HG03280 (cell line): ENCODE measurements at regions not wholly inside any gene's neighbourhood (a gene's known extent, or its start where the extent isn't known, plus 50 kb on each side); places are given as distances from the start of the nearest gene placed in this dataset.
A peak's percentile ranks its signal among the peaks of the same experiment; 100 is the strongest.
"Not testable (repeated sequence)": the region's sequence is repeated elsewhere in the genome, so short reads cannot be mapped to it uniquely, and the experiment has no call there.

Experiments
- ATAC-seq: cut with Tn5 transposase; IDR thresholded peaks from one replicate; pipeline ENCODE4 v1.9.1; 2021; ENCODE audit warnings: mild to moderate bottlenecking, moderate library complexity; ENCODE audit not compliant: unreplicated experiment

DNA sequence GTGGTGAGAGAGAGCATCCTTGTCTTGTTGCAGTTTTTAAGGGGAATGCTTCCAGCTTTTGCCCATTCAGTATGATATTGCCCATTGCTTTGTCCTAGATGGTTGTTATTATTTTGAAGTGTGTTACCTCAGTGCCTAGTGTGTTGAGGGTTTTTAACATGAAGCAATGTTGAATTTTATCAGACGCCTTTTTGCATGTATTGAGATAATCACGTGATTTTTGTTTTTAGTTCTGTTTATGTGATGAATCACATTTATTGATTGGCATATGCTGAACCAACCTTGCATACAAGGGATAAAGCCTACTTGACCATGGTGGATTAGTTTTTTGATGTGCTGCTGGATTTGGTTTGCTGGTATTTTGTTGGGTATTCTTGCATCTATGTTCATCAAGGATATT, 302.3 kb upstream of the G2E3 start:
- ATAC-seq = no peak

GRCh38 chr14:30257946-30258661, 300.9 kb upstream of the G2E3 start:
- no peak for ATAC-seq

- no peak for ATAC-seq
Measured at GRCh38 chr14:30260833-30261607, 297.9 kb upstream of the G2E3 start.

- ATAC-seq = no peak
Measured at GRCh38 chr14:30264161-30264560, 294.8 kb upstream of the G2E3 start.

DNA sequence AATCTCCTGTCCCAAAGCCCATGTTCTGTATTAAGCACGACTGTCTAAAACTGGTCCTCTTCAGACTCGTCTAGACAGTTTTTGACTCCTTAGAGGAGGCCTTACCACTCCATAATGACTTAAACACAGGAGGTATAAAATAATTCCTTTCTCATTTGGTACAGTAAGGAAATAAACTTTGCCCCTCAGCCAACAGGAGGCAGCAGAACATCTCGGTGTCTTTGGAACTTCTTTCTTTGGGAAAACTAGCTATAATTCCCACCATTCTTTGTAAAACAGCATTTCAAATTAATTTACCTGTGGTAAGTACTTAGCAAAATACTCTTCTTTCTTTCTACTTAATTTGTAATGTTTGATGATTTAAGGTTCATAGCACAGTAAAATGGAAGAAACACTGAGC, 292.7 kb upstream of the G2E3 start:
- ATAC-seq = no peak

- ATAC-seq = no peak
Measured at GRCh38 chr14:30267141-30267540, 291.8 kb upstream of the G2E3 start.

DNA sequence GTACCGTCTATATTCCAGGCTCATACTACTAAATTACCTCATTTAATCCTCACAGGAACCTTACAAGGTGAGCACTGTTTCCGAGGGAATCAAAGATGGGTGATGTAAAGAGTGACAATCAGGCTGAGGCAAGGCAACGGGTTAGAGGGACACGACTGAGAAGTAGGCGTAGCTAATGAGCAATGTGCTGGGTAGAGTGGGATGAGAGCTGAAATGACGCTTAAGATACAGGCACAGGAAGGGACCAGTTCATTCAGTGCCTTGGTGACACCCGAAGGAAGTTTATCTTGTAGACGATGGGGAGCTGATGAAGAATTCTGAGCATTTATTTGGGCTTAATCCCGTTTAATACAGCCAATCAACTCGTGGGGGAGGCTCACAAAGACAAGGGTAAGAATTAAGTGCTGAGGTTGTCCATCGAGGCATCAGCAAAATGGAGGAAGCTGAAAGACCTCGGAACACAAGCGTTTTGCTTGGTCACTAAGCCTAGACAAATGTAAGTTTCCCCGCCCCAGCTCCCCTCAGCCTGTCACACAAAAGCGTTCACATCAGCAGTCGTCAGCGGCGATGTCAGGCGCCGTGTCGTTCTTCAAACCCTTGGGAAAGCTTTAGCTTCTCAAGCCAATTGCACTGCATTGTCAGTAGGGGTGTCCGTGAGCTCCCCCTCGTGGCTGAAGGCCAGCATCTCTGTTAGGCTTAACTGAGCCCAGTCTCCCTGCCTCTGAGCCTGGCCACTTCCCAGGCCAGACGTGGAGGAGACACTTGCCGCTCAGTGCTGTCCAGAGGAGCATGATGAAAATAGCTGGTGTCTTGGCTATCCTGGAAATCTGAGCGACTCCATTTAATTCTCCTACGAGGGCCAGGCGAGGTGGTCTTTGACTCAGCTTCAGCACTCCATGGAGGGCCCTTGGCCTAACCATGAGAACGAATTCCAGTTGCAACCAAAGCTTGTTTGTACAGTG, 288.5 kb upstream of the G2E3 start:
- ATAC-seq = peak; percentile 97

DNA sequence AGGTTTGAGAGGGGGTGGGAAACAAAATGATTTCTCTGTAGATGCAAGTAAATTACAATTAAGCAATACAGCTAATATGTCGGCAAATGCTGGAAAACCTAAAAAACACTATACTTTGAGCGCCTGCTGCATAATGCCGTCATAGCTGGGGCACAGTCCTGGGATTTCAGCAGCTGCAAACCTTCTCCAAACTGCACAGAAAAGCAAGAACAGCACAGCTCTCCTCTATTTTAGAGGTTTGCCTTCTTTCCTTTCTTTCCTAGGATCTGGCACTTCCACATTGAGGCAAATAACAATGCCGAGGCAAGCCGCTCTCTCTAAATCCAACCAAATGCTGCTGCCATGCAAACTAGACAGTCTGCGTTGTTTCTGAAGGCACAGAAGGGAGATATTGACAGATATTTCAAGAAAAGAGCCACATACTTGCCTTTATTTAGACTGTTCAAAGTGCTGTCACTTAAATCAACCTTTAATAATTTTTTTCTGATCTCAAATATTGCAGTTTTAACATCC, 287.1 kb upstream of the G2E3 start:
- ATAC-seq = no peak

DNA sequence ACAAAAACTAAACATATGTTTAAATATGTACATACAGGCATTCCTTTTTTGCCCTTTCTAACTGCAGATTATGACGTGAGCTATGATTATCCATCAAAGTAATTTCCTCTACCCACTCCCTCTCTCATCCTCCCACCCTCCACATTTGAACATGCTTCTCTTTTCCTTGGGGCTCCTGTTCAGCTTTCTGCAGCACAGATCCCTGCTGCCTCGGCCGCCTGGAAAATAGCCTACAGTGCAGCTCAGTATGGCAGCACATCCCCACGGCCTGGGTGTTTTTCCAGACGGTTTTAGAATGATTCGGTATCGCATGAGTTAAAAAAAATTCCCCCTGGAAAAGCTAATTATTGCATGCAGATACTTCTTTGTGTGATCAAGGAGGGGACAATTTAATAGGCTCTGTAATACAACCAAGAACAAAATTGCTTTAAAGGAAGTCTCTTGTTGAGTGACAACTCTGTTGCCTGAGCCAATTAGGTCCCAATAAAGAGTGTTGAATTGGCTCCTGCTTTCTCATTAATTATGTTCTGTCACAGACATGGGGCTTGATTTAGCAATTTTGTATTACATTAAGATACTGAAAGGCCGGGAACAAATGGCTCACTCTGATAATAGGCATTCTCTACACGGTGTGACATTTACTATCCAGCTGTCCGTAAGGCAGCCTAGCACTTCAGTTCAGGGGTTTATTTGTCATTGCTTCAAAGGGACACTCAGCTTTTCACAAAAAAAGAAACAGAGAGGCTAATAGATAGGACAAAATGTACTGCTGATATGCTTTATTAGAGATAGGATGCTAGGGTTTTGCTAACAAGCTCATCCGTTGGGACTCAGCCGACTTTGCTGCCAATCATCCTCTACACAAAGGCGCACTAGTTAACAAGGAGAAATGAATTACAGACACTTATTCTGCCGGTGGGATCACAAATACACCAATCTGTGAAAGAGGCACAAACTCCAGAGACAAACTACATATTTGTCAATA, 285.8 kb upstream of the G2E3 start:
- ATAC-seq = no peak

DNA sequence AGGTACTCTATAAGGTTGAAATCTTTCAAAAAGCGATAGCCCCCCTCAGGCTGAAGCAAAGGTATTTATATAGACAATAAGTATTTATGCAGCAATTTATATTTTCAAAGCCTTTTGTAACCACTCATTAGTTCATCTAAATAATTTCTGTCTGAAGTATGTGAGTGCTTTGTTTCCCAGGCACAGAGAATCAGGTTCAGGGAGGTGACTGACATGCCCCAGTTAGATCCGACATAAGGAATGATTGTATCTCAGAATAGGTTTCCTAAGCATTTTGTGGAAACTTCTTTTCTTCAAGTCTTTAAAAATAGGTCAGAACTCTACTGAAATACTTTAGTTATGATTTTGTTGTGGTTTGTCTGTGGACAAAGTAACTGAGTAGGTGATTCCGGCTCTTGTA, 283.4 kb upstream of the G2E3 start:
- no peak for ATAC-seq

DNA sequence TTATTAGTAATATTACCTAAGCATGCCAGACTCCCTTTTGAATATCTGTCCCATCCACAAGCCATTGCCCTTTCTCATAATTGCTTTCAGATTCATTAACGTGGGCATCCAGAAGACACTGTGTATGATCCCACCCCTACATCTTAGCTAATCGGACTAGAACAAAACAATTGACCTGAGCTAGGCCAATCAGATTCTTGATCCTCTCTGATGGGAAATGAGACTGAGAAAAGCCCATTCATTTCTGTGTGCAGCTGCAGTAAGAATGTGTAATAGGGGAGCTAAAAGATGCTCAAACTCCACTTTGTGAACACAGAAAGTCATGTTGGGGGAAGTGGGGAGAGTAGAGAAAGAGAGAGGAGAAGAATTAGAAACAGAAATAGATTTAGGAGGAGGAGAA, 281.7 kb upstream of the G2E3 start:
- no peak for ATAC-seq

DNA sequence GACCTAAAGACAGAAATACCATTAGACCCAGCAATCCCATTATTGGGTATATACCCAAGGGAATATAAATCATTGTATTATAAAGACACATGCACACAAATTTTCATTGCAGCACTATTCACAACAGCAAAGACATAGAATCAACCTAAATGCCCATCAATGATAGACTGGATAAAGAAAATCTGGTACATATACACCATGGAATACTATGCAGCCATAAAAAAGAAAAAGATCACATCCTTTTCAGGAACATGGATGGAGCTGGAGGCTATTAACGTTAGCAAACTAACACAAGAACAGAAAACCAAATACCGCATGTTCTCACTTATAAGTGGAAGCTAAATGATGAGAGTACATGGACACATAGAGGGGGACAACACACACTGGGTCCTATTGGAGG, 280.1 kb upstream of the G2E3 start:
- not testable (repeated sequence) for ATAC-seq

- ATAC-seq = no peak
Measured at GRCh38 chr14:30283822-30284446, 275.0 kb upstream of the G2E3 start.

GRCh38 chr14:30284808-30285207, 274.1 kb upstream of the G2E3 start:
- ATAC-seq = no peak

- no peak for ATAC-seq
Measured at GRCh38 chr14:30287579-30288445, 271.1 kb upstream of the G2E3 start.

GRCh38 chr14:30290001-30290400, 269.0 kb upstream of the G2E3 start:
- ATAC-seq = no peak

GRCh38 chr14:30291216-30291615, 267.7 kb upstream of the G2E3 start:
- no peak for ATAC-seq

DNA sequence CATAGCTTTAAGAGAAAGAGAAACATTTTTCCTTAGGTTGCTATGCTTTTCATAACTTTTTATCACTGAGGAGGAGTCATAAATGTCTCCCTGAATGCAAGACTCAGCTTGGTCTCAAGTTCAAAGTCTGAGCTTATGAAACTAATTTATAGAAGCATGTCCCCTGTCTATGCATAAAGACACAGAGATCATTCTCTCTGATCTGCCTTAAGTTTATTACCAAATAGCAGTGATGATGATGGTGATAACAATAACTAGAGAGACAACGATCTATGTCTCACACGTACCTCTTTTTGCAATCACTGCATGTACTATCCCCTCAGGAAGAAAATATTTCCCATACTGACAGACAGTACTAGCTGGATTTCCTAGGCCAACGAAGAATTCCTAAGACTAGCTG, 266.4 kb upstream of the G2E3 start:
- ATAC-seq = no peak

DNA sequence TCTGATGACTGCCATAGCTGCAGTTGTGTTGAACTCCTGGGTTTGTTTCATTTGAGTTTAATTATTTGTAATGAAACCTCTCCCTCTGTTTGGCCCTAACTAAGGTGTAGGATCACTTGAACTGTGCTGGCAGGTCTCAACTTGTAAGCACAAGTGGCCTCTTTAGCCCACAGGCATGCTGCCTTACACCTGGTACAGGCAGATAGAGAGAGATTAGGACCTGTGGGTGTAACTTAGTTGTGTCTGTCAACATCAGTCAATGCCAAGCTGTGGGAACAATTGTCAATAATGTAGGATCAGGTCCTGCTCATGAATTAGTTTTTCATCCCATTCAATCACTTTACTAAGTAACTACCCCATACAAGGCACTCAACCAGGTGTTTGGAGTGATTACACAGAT, 263.0 kb upstream of the G2E3 start:
- no peak for ATAC-seq
